ENCODE measurements at regions not wholly inside any gene's neighbourhood (a gene's known extent, or its start where the extent isn't known, plus 50 kb on each side); places are given as distances from the start of the nearest gene placed in this dataset.
"Not testable (repeated sequence)": the region's sequence is repeated elsewhere in the genome, so short reads cannot be mapped to it uniquely, and the experiment has no call there.

DNA sequence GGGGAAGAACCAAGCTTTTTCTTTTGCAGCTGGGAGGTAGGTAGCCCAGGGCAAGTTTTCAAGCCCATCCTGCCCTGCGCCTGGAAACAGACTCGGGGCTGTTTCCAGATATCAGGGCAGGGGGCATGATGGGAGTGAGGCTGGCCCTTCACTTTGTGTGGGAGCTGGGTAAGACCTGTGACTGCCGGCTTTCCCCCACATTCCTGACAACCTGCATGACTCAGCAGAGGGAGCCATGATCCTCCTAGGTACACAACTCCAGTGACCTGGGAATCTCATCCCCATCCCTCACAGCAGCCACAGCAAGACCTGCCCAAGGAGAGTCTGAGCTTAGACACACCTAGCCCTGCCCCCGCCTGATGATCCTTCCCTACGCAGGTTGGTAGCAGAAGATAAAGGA, 280.8 kb downstream of the SOX4 start:
- peak overlapping the region; percentile 89 for H3K27ac ChIP-seq
- no peak for DNase-seq (ENCODE audit: low spot score)
- ChIA-PET CTCF (no interaction called here), POLR2A (ENCODE audit: low non-redundant PET) (no interaction called here)
- TF ChIP-seq, protein P1, sequence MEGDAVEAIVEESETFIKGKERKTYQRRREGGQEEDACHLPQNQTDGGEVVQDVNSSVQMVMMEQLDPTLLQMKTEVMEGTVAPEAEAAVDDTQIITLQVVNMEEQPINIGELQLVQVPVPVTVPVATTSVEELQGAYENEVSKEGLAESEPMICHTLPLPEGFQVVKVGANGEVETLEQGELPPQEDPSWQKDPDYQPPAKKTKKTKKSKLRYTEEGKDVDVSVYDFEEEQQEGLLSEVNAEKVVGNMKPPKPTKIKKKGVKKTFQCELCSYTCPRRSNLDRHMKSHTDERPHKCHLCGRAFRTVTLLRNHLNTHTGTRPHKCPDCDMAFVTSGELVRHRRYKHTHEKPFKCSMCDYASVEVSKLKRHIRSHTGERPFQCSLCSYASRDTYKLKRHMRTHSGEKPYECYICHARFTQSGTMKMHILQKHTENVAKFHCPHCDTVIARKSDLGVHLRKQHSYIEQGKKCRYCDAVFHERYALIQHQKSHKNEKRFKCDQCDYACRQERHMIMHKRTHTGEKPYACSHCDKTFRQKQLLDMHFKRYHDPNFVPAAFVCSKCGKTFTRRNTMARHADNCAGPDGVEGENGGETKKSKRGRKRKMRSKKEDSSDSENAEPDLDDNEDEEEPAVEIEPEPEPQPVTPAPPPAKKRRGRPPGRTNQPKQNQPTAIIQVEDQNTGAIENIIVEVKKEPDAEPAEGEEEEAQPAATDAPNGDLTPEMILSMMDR (conservative IDR thresholded peaks at IDR 0.05; ENCODE audit: low read depth): no peak

DNA sequence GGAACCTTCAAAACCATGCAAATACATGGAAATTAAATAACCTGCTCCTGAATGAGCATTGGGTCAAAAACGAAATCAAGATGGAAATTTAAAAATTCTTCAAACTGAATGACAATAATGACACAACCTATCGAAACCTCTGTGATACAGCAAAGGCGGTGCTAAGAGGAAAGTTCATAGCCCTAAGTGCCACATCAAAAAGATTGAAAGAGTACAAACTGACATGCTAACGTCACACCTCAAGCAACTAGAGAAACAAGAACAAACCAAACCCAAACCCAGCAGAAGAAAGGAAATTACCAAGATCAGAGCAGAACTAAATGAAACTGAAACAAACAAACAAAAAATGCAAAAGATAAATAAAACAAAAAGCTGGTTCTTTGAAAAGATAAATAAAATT, 283.5 kb downstream of the SOX4 start:
- CTCF ChIA-PET; H3K27ac ChIP-seq; DNase-seq (ENCODE audit: low spot score); POLR2A ChIA-PET (ENCODE audit: low non-redundant PET): not testable (repeated sequence)

DNA sequence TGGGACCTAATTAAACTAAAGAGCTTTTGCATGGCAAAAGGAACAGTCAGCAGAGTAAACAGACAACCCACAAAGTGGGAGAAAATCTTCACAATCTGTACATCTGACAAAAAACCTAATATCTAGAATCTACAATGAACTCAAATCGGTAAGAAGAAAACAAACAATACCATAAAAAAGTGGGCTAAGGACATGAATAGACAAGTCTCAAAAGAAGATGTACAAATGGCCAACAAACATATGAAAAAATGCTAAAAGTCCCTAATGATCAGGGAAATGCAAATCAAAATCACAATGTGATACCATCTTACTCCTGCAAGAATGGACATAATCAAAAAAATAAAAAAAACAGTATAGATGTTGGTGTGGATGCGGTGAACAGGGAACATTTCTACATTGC, 286.7 kb downstream of the SOX4 start:
- DNase-seq (ENCODE audit: low spot score); CTCF ChIA-PET; H3K27ac ChIP-seq; POLR2A ChIA-PET (ENCODE audit: low non-redundant PET): not testable (repeated sequence)

DNA sequence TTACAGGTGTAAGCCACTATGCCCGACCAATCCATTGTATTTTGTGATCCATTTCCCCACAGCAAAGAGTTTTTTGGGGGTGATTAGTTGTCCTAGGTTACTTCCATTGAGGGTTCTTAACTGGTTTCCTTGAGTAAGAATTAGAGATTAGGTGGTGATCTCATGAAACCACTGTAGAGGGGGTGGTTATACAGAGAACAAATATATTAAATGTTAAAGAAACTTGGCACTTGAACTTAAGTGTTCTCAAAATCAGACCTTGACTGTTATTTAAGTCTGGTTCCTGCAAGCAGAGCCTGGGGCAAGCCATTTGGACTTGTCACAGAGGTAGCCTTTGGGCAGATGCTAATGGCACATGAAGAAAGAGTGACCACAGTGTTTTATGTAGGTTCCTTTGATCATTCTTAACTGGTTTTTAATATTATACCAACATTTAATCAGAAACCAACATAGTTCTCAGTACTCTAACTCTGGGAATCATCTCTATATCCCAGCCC, 288.5 kb downstream of the SOX4 start:
- TF ChIP-seq, protein P1 (conservative IDR thresholded peaks at IDR 0.05; ENCODE audit: low read depth): no peak
- no peak for DNase-seq (ENCODE audit: low spot score)
- CTCF ChIA-PET: no interaction called here
- POLR2A ChIA-PET (ENCODE audit: low non-redundant PET): no interaction called here
- H3K27ac ChIP-seq: no peak overlapping the region

DNA sequence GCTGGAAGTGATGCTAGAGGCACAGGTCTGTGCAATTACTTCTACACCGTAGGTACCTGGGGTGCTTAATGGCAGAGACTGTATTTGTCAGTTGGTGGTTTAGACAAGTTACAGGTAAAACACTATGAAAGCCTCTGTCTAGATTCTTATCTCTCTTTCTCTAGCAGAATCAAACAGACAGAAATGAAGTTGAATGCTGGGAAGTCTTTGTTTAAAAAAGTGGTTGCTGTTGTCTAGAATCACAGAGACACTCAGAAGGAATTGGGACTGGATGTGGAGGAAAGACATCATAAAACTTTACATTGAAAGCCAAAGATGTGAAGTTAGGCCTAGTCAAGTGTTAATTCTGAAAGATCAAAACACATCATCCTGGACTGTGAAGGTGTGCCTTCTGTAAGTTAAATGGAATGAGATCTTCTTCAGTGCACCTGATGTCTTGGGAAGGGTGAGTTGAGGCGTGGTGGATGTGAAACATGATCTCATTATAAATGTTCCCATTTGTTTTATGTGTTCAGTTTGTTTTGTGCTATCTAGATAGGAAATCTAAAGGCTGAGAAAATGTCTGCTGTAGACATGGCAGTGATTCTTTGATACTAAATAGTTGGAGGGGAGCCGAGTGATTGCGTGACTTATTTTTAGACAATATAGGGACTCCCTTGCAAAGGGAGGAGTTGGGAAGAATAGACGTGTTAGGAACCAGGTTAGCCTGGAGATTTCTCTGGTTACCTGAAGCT, 290.2 kb downstream of the SOX4 start:
- no peak for DNase-seq (ENCODE audit: low spot score)
- POLR2A ChIA-PET (ENCODE audit: low non-redundant PET): no interaction called here
- CTCF ChIA-PET: no interaction called here
- no peak overlapping the region for H3K27ac ChIP-seq
- TF ChIP-seq, protein P1 (conservative IDR thresholded peaks at IDR 0.05; ENCODE audit: low read depth): no peak

DNA sequence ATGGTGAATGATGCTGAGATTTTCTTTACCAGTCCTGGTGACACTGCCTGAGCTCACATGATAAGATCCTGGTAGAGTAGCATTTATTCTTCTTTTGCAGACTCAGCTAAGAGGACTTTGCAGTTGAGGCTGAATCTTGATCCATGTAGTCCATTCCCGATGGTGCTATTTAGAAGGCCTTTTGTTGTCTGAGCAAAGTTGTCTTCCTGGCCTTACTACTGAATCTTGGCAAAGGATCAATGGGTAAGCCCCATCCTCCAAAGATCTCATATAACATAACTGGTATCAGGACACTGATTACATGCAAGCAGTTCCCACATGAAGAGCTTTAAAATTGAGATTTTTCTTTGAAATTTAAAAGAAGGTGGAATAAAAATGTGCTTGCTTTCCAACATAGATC, 291.6 kb downstream of the SOX4 start:
- ChIA-PET CTCF (interaction anchor here (0.6 kb wide), 1 partner anchor 124 kb away, joined by 4 read pairs; no protein-coding TSS in a partner anchor), POLR2A (ENCODE audit: low non-redundant PET) (no interaction called here)
- DNase-seq (ENCODE audit: low spot score): no peak

DNA sequence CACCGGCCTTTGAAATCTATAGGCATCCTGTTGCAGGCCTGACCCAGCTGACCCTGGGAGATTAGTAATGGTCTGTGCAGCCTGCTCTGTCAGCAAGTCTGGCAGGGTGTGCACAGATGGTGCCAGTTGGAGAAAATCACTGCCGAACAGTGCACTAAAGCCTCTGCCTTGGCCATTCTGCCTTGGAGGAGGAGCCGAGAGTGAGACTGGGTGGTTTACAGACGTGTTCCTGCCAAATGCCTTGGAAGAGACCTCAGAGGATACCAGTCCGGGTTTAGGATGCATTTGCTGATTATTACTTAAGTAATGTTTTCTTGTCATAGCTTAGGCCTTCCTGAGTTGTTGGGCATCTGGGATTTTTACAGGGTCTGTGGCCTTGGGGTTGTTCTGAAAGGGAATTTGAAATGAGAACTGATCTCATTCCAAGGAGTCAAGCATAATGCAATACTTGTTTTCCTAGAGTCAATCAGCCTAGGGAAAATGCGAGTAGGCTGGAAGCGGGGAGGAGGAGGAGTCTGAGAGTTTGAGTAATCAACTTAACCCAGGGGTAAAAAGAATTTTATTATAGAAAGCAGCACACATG, 292.1 kb downstream of the SOX4 start:
- CTCF ChIA-PET: interaction anchor here (0.6 to 0.7 kb wide), 2 partner anchors 123 to 737 kb away, joined by 3 to 4 read pairs; no protein-coding TSS in a partner anchor
- H3K27ac ChIP-seq: peak overlapping the region; percentile 86
- TF ChIP-seq, protein P1 (conservative IDR thresholded peaks at IDR 0.05; ENCODE audit: low read depth): no peak
- POLR2A ChIA-PET (ENCODE audit: low non-redundant PET): no interaction called here
- DNase-seq (ENCODE audit: low spot score): peak; percentile 63

More for the DNA sequence above, 291.6 kb downstream of the SOX4 start:
- H3K27ac ChIP-seq: peak overlapping the region; percentile 86
- TF ChIP-seq, protein P1 (conservative IDR thresholded peaks at IDR 0.05; ENCODE audit: low read depth): no peak

Data from RWPE1 (cell line).